HCT116 (cell line): ENCODE measurements at regions not wholly inside any gene's neighbourhood (a gene's known extent, or its start where the extent isn't known, plus 50 kb on each side); places are given as distances from the start of the nearest gene placed in this dataset.

Experiments
- ATAC-seq: fragments of 200-7000 bp; cut with Tn5 transposase; 2 replicates; pipeline ENCODE4 v1.9.1; 2020; ENCODE audit warnings: mild to moderate bottlenecking, moderate library complexity
- BruUV-seq: library from RNA; stranded (reverse); fragments of 400-500 nt; replicated peaks from 2 replicates; lab custom pipeline; 2021; lab: Mats Ljungman, UMichigan
- CTCF ChIA-PET: fragments of 300-600 bp; sonication (Branson Sonifier 250); formaldehyde crosslinking; loops from one replicate; lab custom pipeline; 2021; ENCODE audit warnings: antibody characterized with exemption; lab: Charles Lee
- POLR2A ChIA-PET: fragments of 300-600, 350-600 bp; sonication (Branson Sonifier 250); formaldehyde crosslinking; loops from one replicate; lab custom pipeline; 2021; ENCODE audit warnings: antibody characterized with exemption; lab: Charles Lee
- RAD21 ChIA-PET, 2 experiments: fragments of 300-600 bp; sonication (Branson Sonifier 250); formaldehyde crosslinking; loops; one replicate each; lab custom pipeline; 2023; ENCODE audit warnings: low total read pairs in 2 of 2; ENCODE audit not compliant: uncharacterized antibody in 2 of 2, unreplicated experiment in 2 of 2, low non-redundant PET in 1 of 2; lab: Charles Lee
- DNase-seq: peaks from one replicate; pipeline ENCODE4 v3.0.0-alpha.2; 2010; ENCODE audit warnings: low read depth, low spot score
- H2AFZ ChIP-seq: fragments of 200-600 bp; shearing (Covaris generic), sonication (generic); 2 replicates; pipeline ENCODE4 v1.6.1; 2017; ENCODE audit warnings: low read depth, mixed run types, mixed read lengths, antibody characterized with exemption, low read length; ENCODE audit not compliant: poor library complexity, severe bottlenecking
- H3K27ac ChIP-seq: 2 replicates; pipeline ENCODE4 v1.5.1; 2012; ENCODE audit warnings: low read depth, low read length
- H3K27me3 ChIP-seq: fragments of 200-600 bp; sonication (generic); 2 replicates; pipeline ENCODE4 v1.6.1; 2016; ENCODE audit warnings: mixed run types, low read length, mixed read lengths; ENCODE audit not compliant: insufficient read depth
- H3K36me3 ChIP-seq, 2 experiments: fragments of 200-500 bp in 1 of 2; fragments of 200-600 bp in 1 of 2; sonication (Bioruptor generic) in 1 of 2; sonication (generic) in 1 of 2; 2 replicates each; pipeline versions ENCODE4 v1.5.1 to v1.6.1; 2014 to 2016; ENCODE audit warnings: low read length in 2 of 2, inconsistent platforms in 1 of 2, mixed read lengths in 1 of 2, mixed run types in 1 of 2; ENCODE audit not compliant: insufficient read depth in 2 of 2, control insufficient read depth in 1 of 2
- H3K4me1 ChIP-seq, 2 experiments: fragments of 200-600 bp in 1 of 2; sonication (generic) in 1 of 2; 2 replicates each; pipeline versions ENCODE4 v1.5.1 to v1.6.1; 2012 to 2017; ENCODE audit warnings: low read length in 2 of 2, inconsistent platforms in 1 of 2, mild to moderate bottlenecking in 1 of 2, mixed read lengths in 1 of 2, mixed run types in 1 of 2, moderate library complexity in 1 of 2; ENCODE audit not compliant: insufficient read depth in 2 of 2, control insufficient read depth in 1 of 2
- H3K4me2 ChIP-seq: fragments of 200-600 bp; sonication (generic); 2 replicates; pipeline ENCODE4 v1.6.1; 2017; ENCODE audit warnings: mixed run types, low read length, mixed read lengths
- H3K4me3 ChIP-seq, 2 experiments: fragments of 200-600 bp in 1 of 2; sonication (generic) in 1 of 2; replicated peaks in 1 of 2; 2 replicates each; pipeline ENCODE4 v1.5.1; 2011 to 2016; ENCODE audit warnings: low read length in 2 of 2, control low read depth in 1 of 2, low read depth in 1 of 2, mild to moderate bottlenecking in 1 of 2, mixed read lengths in 1 of 2, mixed run types in 1 of 2
- H3K79me2 ChIP-seq: fragments of 200-600 bp; sonication (generic); 2 replicates; pipeline ENCODE4 v1.6.1; 2017; ENCODE audit warnings: mild to moderate bottlenecking, mixed run types, low read length, moderate library complexity, mixed read lengths; ENCODE audit not compliant: insufficient read depth
- H3K9ac ChIP-seq: fragments of 200-600 bp; sonication (generic); 2 replicates; pipeline ENCODE4 v1.6.1; 2016; ENCODE audit warnings: low read length, mixed read lengths
- H3K9me2 ChIP-seq: fragments of 200-600 bp; sonication (generic), shearing (Covaris generic); 2 replicates; pipeline ENCODE4 v1.6.1; 2017; ENCODE audit warnings: mixed run types, mild to moderate bottlenecking, moderate library complexity; ENCODE audit not compliant: insufficient read depth
- H3K9me3 ChIP-seq, 2 experiments: fragments of 200-500 bp in 1 of 2; fragments of 200-600 bp in 1 of 2; sonication (Bioruptor generic) in 1 of 2; sonication (generic) in 1 of 2; 2 replicates each; pipeline ENCODE4 v1.6.1; 2014 to 2017; ENCODE audit warnings: low read length in 2 of 2, mixed read lengths in 2 of 2, inconsistent platforms in 1 of 2, low read depth in 1 of 2, mild to moderate bottlenecking in 1 of 2, mixed run types in 1 of 2, moderate library complexity in 1 of 2; ENCODE audit not compliant: control insufficient read depth in 1 of 2, insufficient read depth in 1 of 2
- H4K20me1 ChIP-seq: fragments of 200-600 bp; sonication (generic), shearing (Covaris generic); 2 replicates; pipeline ENCODE4 v1.6.1; 2017; ENCODE audit warnings: mixed run types, mild to moderate bottlenecking, moderate library complexity; ENCODE audit not compliant: insufficient read depth
- ATF3 ChIP-seq: IDR thresholded peaks from 2 replicates; pipeline ENCODE4 v1.6.1; 2012
- CBX3 ChIP-seq: IDR thresholded peaks from 2 replicates; pipeline ENCODE4 v1.6.1; 2012; ENCODE audit warnings: low read depth
- CEBPB ChIP-seq: IDR thresholded peaks from 2 replicates; pipeline ENCODE4 v1.6.1; 2012; ENCODE audit warnings: low read depth
- CTCF ChIP-seq, 3 experiments: fragments of 200-600 bp in 1 of 3; sonication (generic) in 1 of 3; IDR thresholded peaks in 2 of 3; conservative IDR thresholded peaks in 1 of 3; 2 replicates each; pipeline ENCODE4 v1.5.1; 2012 to 2017; ENCODE audit warnings: low read depth in 2 of 3, low read length in 2 of 3, antibody characterized with exemption in 1 of 3, borderline replicate concordance in 1 of 3, control low read depth in 1 of 3, mild to moderate bottlenecking in 1 of 3, mixed read lengths in 1 of 3, mixed run types in 1 of 3, moderate library complexity in 1 of 3; ENCODE audit not compliant: insufficient read depth in 1 of 3
- FOSL1 ChIP-seq: IDR thresholded peaks from 2 replicates; pipeline ENCODE4 v1.6.1; 2012; ENCODE audit warnings: low read depth
- JUND ChIP-seq: IDR thresholded peaks from 2 replicates; pipeline ENCODE4 v1.6.1; 2012
- POLR2AphosphoS5 ChIP-seq: IDR thresholded peaks from 2 replicates; pipeline ENCODE4 v1.6.1; 2011; ENCODE audit warnings: mild to moderate bottlenecking, low read depth, low read length, moderate library complexity
- RAD21 ChIP-seq: IDR thresholded peaks from 2 replicates; pipeline ENCODE4 v1.6.1; 2012; ENCODE audit warnings: low read depth, mild to moderate bottlenecking
- SIN3A ChIP-seq: IDR thresholded peaks from 2 replicates; pipeline ENCODE4 v1.6.1; 2012; ENCODE audit warnings: low read depth
- SP1 ChIP-seq: IDR thresholded peaks from 2 replicates; pipeline ENCODE4 v1.6.1; 2012; ENCODE audit warnings: low read depth
- SRF ChIP-seq: IDR thresholded peaks from 2 replicates; pipeline ENCODE4 v1.6.1; 2012; ENCODE audit warnings: low read depth
- TCF7L2 ChIP-seq: IDR thresholded peaks from 2 replicates; pipeline ENCODE4 v1.7.0; 2011; ENCODE audit warnings: borderline replicate concordance, inconsistent platforms; ENCODE audit not compliant: insufficient read depth, insufficient read length; ENCODE audit errors: extremely low read depth
- YY1 ChIP-seq: IDR thresholded peaks from 2 replicates; pipeline ENCODE4 v1.6.1; 2011; ENCODE audit warnings: low read length, low read depth, moderate library complexity, mild to moderate bottlenecking; ENCODE audit not compliant: insufficient replicate concordance; ENCODE audit errors: extremely low read depth
- ZBTB33 ChIP-seq: IDR thresholded peaks from 2 replicates; pipeline ENCODE4 v1.6.1; 2011; ENCODE audit warnings: mild to moderate bottlenecking, low read length, moderate library complexity; ENCODE audit not compliant: insufficient replicate concordance; ENCODE audit errors: extremely low read depth
- ZNF274 ChIP-seq: fragments of 200-500 bp; sonication (Bioruptor generic); IDR thresholded peaks from 2 replicates; pipeline ENCODE4 v1.6.1; 2014; ENCODE audit warnings: mild to moderate bottlenecking, low read depth, low read length, inconsistent platforms
- intact Hi-C: fragments of 100-400 bp; cut with micrococcal nuclease; formaldehyde crosslinking; loops from 2 replicates; pipeline ENCODE4 v1.10.0; 2022
- TF ChIP-seq, protein P1 (sequence below): IDR thresholded peaks from 2 replicates; pipeline ENCODE4 v1.6.1; 2012

- no peak for TF ChIP-seq TCF7L2
- TF ChIP-seq JUND: no peak
- TF ChIP-seq CTCF (IDR thresholded peaks at IDR 0.05 in 2 of 3, conservative IDR thresholded peaks at IDR 0.05 in 1 of 3; ENCODE audit: borderline replicate concordance in 1 of 3, insufficient read depth in 1 of 3, low read depth in 2 of 3, low read length in 2 of 3): no peak
- no peak for TF ChIP-seq SRF
- TF ChIP-seq ZBTB33: no peak
- TF ChIP-seq CBX3: no peak
- TF ChIP-seq, protein P1, sequence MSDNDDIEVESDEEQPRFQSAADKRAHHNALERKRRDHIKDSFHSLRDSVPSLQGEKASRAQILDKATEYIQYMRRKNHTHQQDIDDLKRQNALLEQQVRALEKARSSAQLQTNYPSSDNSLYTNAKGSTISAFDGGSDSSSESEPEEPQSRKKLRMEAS: no peak
- no peak for TF ChIP-seq SP1
- TF ChIP-seq ATF3: no peak
- TF ChIP-seq POLR2AphosphoS5: no peak
- no peak for TF ChIP-seq YY1
- no peak for TF ChIP-seq CEBPB
- TF ChIP-seq SIN3A: no peak
- TF ChIP-seq RAD21: no peak
- TF ChIP-seq ZNF274: no peak
- no peak for TF ChIP-seq FOSL1
- TF ChIP-seq, all 23 proteins: peak for 0
- no peak overlapping the region for H3K27ac ChIP-seq
- intact Hi-C loops: no loop called here
- ChIA-PET RAD21 (no interaction called here), POLR2A (no interaction called here), CTCF (no interaction called here)
- H3K4me2 ChIP-seq: no peak overlapping the region
- no peak for DNase-seq
- no peaks in the 10 kb centered on the region for H4K20me1 ChIP-seq
- no peaks in the 10 kb centered on the region for H3K4me1 ChIP-seq
- no peaks in the 10 kb centered on the region for H3K27me3 ChIP-seq
- BruUV-seq: no TSS peak
- peaks cover 0 to 4% of the 10 kb centered on the region in 2 experiments; a peak in 1 of 4 replicates for H3K9me3 ChIP-seq
- H3K9me2 ChIP-seq: no peaks in the 10 kb centered on the region
- ATAC-seq: no peak
- no peaks in the 10 kb centered on the region for H3K36me3 ChIP-seq
- H3K4me3 ChIP-seq: no peak overlapping the region
- no peak overlapping the region for H3K9ac ChIP-seq
- H3K79me2 ChIP-seq: no peaks in the 10 kb centered on the region
- no peak overlapping the region for H2AFZ ChIP-seq
Observed at GRCh38 chr9:13580760-13581159, 301.3 kb upstream of the MPDZ start.
